Karpas-422 (cell line): ENCODE measurements at regions not wholly inside any gene's neighbourhood (a gene's known extent, or its start where the extent isn't known, plus 50 kb on each side); places are given as distances from the start of the nearest gene placed in this dataset.

Source experiments
- DNase-seq: peaks from one replicate; pipeline ENCODE4 v3.0.0-alpha.2; 2015
- H2AFZ ChIP-seq: fragments of 200-600 bp; sonication (generic); 2 replicates; pipeline ENCODE4 v1.6.1; 2014; ENCODE audit warnings: antibody characterized with exemption, low read length, mixed read lengths
- H3K27ac ChIP-seq: fragments of 200-600 bp; sonication (generic); 2 replicates; pipeline ENCODE4 v1.5.1; 2014; ENCODE audit warnings: mild to moderate bottlenecking, low read length, moderate library complexity
- H3K27me3 ChIP-seq: fragments of 200-600 bp; sonication (generic); 2 replicates; pipeline ENCODE4 v1.6.1; 2014; ENCODE audit warnings: low read length, mixed read lengths
- H3K36me3 ChIP-seq: fragments of 200-600 bp; sonication (generic); 2 replicates; pipeline ENCODE4 v1.6.1; 2014; ENCODE audit warnings: low read length, mixed read lengths; ENCODE audit not compliant: insufficient read depth
- H3K4me1 ChIP-seq: fragments of 200-600 bp; sonication (generic); 2 replicates; pipeline ENCODE4 v1.6.1; 2014; ENCODE audit warnings: mild to moderate bottlenecking, low read length, mixed read lengths
- H3K4me2 ChIP-seq: fragments of 200-600 bp; sonication (generic); 2 replicates; pipeline ENCODE4 v1.6.1; 2014; ENCODE audit warnings: low read length, low read depth, mild to moderate bottlenecking; ENCODE audit not compliant: poor library complexity, severe bottlenecking
- H3K4me3 ChIP-seq: fragments of 200-600 bp; sonication (generic); 2 replicates; pipeline ENCODE4 v1.5.1; 2014; ENCODE audit warnings: mild to moderate bottlenecking, antibody characterized with exemption, low read length, mixed read lengths
- H3K79me2 ChIP-seq: fragments of 200-600 bp; sonication (generic); 2 replicates; pipeline ENCODE4 v1.6.1; 2014; ENCODE audit warnings: mild to moderate bottlenecking, low read length, mixed read lengths
- H3K9ac ChIP-seq: fragments of 200-600 bp; sonication (generic); 2 replicates; pipeline ENCODE4 v1.6.0; 2014; ENCODE audit warnings: low read length
- H3K9me2 ChIP-seq: fragments of 200-600 bp; sonication (generic), shearing (Covaris generic); replicated peaks from 2 replicates; pipeline ENCODE4 v1.6.0; 2014; ENCODE audit warnings: mild to moderate bottlenecking, low read length, moderate library complexity; ENCODE audit not compliant: insufficient read depth
- H3K9me3 ChIP-seq: fragments of 300-700, 200-600 bp; sonication (generic); 2 replicates; pipeline ENCODE4 v1.6.1; 2014; ENCODE audit warnings: low read length, mixed read lengths
- H4K20me1 ChIP-seq: fragments of 200-600 bp; sonication (generic); 2 replicates; pipeline ENCODE4 v1.6.1; 2014; ENCODE audit warnings: mild to moderate bottlenecking, antibody characterized with exemption, low read length, low read depth; ENCODE audit not compliant: insufficient read depth

DNA sequence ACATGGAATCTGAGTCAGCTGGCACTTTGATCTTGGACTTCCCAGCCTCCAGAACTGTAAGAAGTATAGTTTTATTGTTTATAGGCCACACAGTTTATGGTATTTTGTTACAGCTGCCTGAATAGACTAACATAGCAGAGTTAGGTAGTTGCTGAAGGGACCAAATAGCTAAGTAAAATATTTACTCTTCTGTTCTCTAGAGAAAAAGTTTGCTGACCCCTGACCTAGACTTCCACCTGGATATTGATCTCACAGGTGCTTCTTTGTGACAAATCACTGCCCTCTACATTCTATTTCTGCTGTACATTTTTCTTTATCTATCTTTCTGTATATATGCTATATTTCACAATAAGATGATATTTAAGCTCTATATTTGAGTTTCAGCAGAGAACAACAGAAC, 212.5 kb downstream of the CSNK2A3 start:
- no peak for DNase-seq
- Histone ChIP-seq H3K9me2 (no peaks in the 10 kb centered on the region), H3K4me1 (no peaks in the 10 kb centered on the region), H3K36me3 (no peaks in the 10 kb centered on the region), H3K4me2 (no peak overlapping the region), H3K4me3 (no peak overlapping the region), H3K27me3 (no peaks in the 10 kb centered on the region), H2AFZ (no peak overlapping the region), H4K20me1 (no peaks in the 10 kb centered on the region), H3K9ac (no peak overlapping the region), H3K79me2 (no peaks in the 10 kb centered on the region), H3K27ac (no peak overlapping the region), H3K9me3 (no peaks in the 10 kb centered on the region)

DNA sequence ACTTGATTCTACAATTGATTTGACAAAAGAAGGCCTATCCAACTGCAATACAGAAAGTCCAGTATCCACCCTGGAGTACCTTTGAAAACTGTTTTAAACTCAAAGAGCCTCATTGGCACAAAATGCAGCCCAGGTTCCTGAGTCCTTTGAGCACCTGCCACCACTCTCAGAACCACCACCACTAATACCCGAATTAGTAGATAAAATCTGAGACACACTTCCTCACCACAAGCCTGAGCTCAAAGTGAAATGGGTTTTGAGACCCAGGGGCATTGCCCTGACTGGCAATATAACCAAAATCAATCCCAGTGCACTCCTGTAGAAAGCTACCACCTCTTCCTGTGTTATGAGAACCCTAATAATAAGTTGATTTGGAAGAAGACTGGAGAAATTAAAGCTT, 215.7 kb downstream of the CSNK2A3 start:
- H4K20me1 ChIP-seq: no peaks in the 10 kb centered on the region
- H3K79me2 ChIP-seq: no peaks in the 10 kb centered on the region
- DNase-seq: no peak
- H3K4me1 ChIP-seq: no peaks in the 10 kb centered on the region
- H3K9ac ChIP-seq: no peak overlapping the region
- no peaks in the 10 kb centered on the region for H3K9me2 ChIP-seq
- no peaks in the 10 kb centered on the region for H3K27me3 ChIP-seq
- no peak overlapping the region for H3K4me3 ChIP-seq
- H3K36me3 ChIP-seq: no peaks in the 10 kb centered on the region
- no peaks in the 10 kb centered on the region for H3K9me3 ChIP-seq
- no peak overlapping the region for H3K27ac ChIP-seq
- no peak overlapping the region for H2AFZ ChIP-seq
- H3K4me2 ChIP-seq: no peak overlapping the region

DNA sequence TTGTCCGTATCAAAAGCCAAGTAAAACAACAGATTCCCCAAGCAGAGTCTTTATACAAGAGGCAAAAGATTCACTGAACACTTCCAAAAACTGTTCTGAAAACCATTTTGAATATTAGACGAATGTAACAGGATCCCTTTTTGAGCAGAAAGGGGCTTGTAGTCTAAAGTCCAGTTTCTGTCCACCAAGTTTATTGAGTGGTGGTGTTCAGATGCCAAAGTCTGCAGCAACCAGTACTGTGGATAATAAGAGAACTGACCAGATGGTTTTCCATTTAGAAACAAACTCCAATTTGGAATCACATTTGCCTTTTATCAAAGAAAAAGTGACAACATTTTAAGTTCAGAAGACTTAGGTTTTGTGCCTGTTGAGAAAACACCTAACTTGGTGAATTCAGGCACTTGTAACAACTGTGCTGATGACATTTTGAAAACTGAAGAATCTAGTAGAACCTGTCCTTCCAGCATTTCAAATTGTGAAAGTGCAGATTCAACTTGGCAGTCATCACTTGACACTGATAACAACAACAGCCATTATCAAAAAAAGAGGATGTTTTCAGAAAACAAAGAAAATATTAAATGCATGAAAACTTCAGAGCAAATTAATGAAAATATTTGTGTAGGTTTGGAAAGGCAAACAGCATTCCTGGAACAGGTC, 217.1 kb downstream of the CSNK2A3 start:
- Histone ChIP-seq H3K9me2 (no peaks in the 10 kb centered on the region), H3K27me3 (no peaks in the 10 kb centered on the region), H3K9me3 (no peaks in the 10 kb centered on the region), H3K4me2 (no peak overlapping the region), H3K79me2 (no peaks in the 10 kb centered on the region), H3K4me3 (no peak overlapping the region), H3K9ac (no peak overlapping the region), H4K20me1 (no peaks in the 10 kb centered on the region), H3K36me3 (no peaks in the 10 kb centered on the region), H3K27ac (no peak overlapping the region), H3K4me1 (no peaks in the 10 kb centered on the region), H2AFZ (no peak overlapping the region)
- DNase-seq: no peak

DNA sequence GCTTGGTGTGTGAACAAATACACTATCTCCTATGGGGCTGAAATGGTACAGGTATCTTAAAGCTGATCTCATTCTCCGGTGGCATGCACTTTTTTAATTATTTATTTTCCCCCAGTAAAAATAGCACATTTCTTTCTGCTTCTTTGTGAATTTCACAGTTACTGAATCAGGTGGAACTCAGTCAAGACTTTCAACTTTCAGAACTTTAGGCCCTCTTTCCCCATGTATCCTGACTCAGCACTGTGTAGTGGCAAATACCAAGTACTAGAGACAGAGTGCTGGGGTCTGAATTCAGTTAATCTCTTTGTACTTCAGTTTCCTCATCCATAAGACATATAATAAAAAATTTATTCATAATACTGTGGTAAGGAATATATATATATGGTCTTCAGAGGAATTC, 223.9 kb downstream of the CSNK2A3 start:
- no peak overlapping the region for H3K4me3 ChIP-seq
- no peak overlapping the region for H2AFZ ChIP-seq
- no peak overlapping the region for H3K9ac ChIP-seq
- H3K36me3 ChIP-seq: no peaks in the 10 kb centered on the region
- H4K20me1 ChIP-seq: no peaks in the 10 kb centered on the region
- H3K27me3 ChIP-seq: peaks cover 2% of the 10 kb centered on the region; the same call in 1 of the 2 replicates
- no peaks in the 10 kb centered on the region for H3K4me1 ChIP-seq
- H3K9me3 ChIP-seq: no peaks in the 10 kb centered on the region
- H3K79me2 ChIP-seq: no peaks in the 10 kb centered on the region
- no peaks in the 10 kb centered on the region for H3K9me2 ChIP-seq
- no peak overlapping the region for H3K4me2 ChIP-seq
- DNase-seq: no peak
- H3K27ac ChIP-seq: no peak overlapping the region

DNA sequence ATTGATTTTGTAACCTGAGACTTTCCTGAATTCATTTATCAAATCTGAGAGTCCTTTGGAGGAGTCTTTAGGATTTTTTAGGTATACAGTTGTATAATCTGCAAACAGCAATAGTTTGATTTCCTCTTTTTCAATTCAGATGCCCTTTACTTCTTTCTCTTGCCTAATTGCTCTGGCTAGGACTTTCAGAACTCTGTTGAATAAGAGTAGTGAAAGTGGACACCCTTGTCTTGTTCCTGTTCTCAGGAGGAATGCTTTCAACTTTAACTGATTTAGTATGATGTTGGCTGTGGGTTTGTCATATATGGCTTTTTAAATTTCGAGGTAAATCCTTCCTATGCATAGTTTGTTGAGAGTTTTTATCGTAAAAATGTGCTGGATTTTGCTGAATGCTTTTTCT, 227.4 kb downstream of the CSNK2A3 start:
- Histone ChIP-seq H3K9ac (no peak overlapping the region), H3K36me3 (no peaks in the 10 kb centered on the region), H3K9me2 (no peaks in the 10 kb centered on the region), H3K4me2 (no peak overlapping the region), H3K27me3 (peaks cover 2% of the 10 kb centered on the region; the same call in 1 of the 2 replicates), H2AFZ (no peak overlapping the region), H4K20me1 (no peaks in the 10 kb centered on the region), H3K27ac (no peak overlapping the region), H3K4me3 (no peak overlapping the region), H3K79me2 (no peaks in the 10 kb centered on the region), H3K9me3 (no peaks in the 10 kb centered on the region), H3K4me1 (no peaks in the 10 kb centered on the region)
- DNase-seq: no peak

DNA sequence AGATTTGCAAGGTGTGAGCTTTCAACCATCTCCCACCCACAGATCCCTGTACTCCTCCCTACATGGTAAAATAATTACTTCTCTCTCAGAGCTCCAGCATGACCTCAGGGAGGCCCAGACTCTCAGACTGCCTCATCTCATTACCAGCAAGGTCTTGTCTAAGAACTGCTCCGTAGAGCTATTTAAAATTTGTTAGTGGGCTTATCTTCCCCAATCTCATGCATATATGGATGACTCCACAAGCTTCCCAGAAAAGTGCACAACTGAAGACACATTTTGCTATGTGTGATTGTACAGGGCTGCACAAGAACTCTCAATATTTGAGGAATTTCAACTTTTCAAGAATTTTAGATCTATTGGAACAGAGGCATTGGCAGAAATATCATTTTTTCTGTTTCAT, 230.3 kb downstream of the CSNK2A3 start:
- Histone ChIP-seq H3K9me2 (no peaks in the 10 kb centered on the region), H3K9ac (no peak overlapping the region), H3K4me1 (no peaks in the 10 kb centered on the region), H3K79me2 (no peaks in the 10 kb centered on the region), H3K27ac (no peak overlapping the region), H3K4me2 (no peak overlapping the region), H3K4me3 (no peak overlapping the region), H3K36me3 (no peaks in the 10 kb centered on the region), H2AFZ (no peak overlapping the region), H3K27me3 (no peaks in the 10 kb centered on the region), H4K20me1 (no peaks in the 10 kb centered on the region), H3K9me3 (no peaks in the 10 kb centered on the region)
- DNase-seq: peak; percentile 28

DNA sequence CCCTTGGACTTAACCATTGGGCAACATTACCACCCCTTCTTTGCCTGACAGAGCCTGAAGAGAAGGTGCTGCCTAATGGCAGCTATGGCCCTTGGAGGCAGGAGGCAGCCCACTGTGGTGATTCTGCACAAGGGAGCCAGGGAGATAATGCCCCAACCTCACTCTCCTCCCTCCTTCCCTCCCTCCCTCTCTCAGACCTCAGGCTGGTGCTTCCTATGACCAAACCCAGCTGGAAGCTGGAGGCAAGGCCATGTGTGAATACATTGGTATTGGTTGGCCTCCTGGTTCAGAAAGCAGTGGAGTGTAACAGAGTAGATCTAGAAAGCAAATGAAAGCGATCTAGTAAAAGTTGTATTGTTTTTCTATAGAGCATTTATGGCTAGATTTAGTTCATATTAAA, 233.1 kb downstream of the CSNK2A3 start:
- Histone ChIP-seq H3K4me3 (no peak overlapping the region), H3K9me3 (no peaks in the 10 kb centered on the region), H3K27me3 (no peaks in the 10 kb centered on the region), H3K36me3 (no peaks in the 10 kb centered on the region), H3K9me2 (no peaks in the 10 kb centered on the region), H3K79me2 (no peaks in the 10 kb centered on the region), H3K9ac (no peak overlapping the region), H2AFZ (no peak overlapping the region), H4K20me1 (no peaks in the 10 kb centered on the region), H3K27ac (no peak overlapping the region), H3K4me1 (no peaks in the 10 kb centered on the region), H3K4me2 (no peak overlapping the region)
- no peak for DNase-seq

DNA sequence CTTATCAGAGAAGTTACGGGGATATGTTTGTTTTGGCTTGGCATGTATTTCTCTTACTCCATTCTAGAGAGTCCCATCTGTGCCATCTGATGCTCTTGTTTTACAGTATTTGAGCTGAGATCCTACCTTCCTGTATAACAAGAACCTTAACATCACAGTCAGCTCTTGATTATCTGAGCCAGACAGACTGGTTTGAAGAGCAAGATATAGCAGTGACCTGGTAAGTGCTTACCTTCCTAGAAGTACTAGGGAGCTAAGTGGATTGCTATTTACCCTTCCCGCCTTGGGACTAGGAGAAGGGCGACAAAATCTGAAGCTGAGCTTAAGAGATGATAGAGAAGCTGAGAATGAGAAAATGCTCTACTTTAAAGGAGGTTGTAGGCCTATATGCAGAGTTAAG, 235.3 kb downstream of the CSNK2A3 start:
- Histone ChIP-seq H3K9ac (no peak overlapping the region), H3K27ac (no peak overlapping the region), H3K79me2 (no peaks in the 10 kb centered on the region), H3K4me1 (no peaks in the 10 kb centered on the region), H2AFZ (no peak overlapping the region), H3K9me3 (no peaks in the 10 kb centered on the region), H3K4me3 (no peak overlapping the region), H3K9me2 (no peaks in the 10 kb centered on the region), H3K27me3 (no peaks in the 10 kb centered on the region), H4K20me1 (no peaks in the 10 kb centered on the region), H3K4me2 (no peak overlapping the region), H3K36me3 (no peaks in the 10 kb centered on the region)
- DNase-seq: no peak

DNA sequence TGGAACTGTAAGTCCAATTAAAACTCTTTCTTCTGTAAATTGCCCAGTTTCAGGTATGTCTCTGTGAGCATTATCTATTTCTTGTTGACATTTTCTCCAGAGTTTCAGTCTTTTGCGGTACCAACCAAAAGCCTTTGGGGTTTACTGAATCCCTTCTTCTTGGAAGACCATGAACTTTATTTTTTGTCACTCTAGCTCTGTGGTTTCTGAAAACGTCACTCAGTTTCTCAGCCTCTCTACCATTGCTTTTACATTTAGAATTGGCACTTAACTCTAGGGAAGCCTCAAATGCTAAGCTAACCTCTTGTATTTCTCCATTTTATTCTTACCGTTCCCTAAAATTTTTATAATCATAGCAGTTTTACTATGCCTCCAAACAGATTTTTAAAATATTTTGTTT, 237.6 kb downstream of the CSNK2A3 start:
- H4K20me1 ChIP-seq: no peaks in the 10 kb centered on the region
- no peaks in the 10 kb centered on the region for H3K9me2 ChIP-seq
- no peak overlapping the region for H3K27ac ChIP-seq
- no peaks in the 10 kb centered on the region for H3K27me3 ChIP-seq
- no peak for DNase-seq
- H3K4me1 ChIP-seq: no peaks in the 10 kb centered on the region
- no peaks in the 10 kb centered on the region for H3K79me2 ChIP-seq
- H3K9ac ChIP-seq: no peak overlapping the region
- H3K4me2 ChIP-seq: no peak overlapping the region
- no peak overlapping the region for H3K4me3 ChIP-seq
- no peaks in the 10 kb centered on the region for H3K36me3 ChIP-seq
- H2AFZ ChIP-seq: no peak overlapping the region
- no peaks in the 10 kb centered on the region for H3K9me3 ChIP-seq
